Cardiac fibroblast (primary cell): ENCODE measurements at regions not wholly inside any gene's neighbourhood (a gene's known extent, or its start where the extent isn't known, plus 50 kb on each side); places are given as distances from the start of the nearest gene placed in this dataset.
"Not testable (repeated sequence)": the region's sequence is repeated elsewhere in the genome, so short reads cannot be mapped to it uniquely, and the experiment has no call there.

Experiments used
- DNase-seq, 2 donors: peaks; one replicate each; pipeline versions ENCODE4 v3.0.0 to v3.0.0-alpha.2; 2010; ENCODE audit warnings: low read depth in 2 of 2
- H3K4me3 ChIP-seq, 2 donors: replicated peaks in 1 of 2; 1 replicate in 1 of 2; 2 replicates in 1 of 2; pipeline ENCODE4 v1.5.1; 2011; ENCODE audit warnings: low read depth in 2 of 2, low read length in 2 of 2, mild to moderate bottlenecking in 2 of 2, moderate library complexity in 1 of 2
- TF ChIP-seq, protein P1 (sequence below): IDR thresholded peaks from one replicate; pipeline ENCODE4 v1.5.1; 2011; ENCODE audit warnings: low read depth, mild to moderate bottlenecking, low read length, inconsistent platforms

DNA sequence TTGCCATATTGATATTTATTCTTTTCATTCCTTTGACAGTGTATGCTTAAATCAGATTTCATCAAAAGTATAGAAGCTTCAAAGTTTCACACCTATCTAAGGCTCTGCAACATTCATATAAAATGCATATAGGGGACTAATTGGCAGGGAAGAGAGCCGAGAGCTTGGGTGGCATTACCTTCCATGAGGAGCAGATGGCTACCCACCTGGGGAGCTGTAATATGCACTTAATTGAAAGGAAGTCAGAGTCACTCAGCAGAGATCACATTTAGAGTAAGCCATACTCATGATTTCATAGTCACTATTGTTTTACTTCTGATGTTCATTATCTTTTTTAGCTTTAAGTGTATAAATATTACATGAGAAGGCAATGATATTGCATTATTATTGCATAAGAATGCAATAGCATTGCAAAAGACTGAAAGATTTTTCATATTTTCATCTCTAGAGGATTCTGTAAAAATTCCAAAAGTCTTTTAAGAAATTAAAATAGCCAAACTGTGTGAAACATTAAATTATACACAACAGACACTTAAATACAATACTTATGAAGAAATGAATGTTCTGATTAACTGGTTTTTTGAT, 1305.2 kb downstream of the EPHA7 start:
- H3K4me3 ChIP-seq, result no peak overlapping the region
- TF ChIP-seq, protein P1, sequence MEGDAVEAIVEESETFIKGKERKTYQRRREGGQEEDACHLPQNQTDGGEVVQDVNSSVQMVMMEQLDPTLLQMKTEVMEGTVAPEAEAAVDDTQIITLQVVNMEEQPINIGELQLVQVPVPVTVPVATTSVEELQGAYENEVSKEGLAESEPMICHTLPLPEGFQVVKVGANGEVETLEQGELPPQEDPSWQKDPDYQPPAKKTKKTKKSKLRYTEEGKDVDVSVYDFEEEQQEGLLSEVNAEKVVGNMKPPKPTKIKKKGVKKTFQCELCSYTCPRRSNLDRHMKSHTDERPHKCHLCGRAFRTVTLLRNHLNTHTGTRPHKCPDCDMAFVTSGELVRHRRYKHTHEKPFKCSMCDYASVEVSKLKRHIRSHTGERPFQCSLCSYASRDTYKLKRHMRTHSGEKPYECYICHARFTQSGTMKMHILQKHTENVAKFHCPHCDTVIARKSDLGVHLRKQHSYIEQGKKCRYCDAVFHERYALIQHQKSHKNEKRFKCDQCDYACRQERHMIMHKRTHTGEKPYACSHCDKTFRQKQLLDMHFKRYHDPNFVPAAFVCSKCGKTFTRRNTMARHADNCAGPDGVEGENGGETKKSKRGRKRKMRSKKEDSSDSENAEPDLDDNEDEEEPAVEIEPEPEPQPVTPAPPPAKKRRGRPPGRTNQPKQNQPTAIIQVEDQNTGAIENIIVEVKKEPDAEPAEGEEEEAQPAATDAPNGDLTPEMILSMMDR, result no peak
- DNase-seq, result no peak

DNA sequence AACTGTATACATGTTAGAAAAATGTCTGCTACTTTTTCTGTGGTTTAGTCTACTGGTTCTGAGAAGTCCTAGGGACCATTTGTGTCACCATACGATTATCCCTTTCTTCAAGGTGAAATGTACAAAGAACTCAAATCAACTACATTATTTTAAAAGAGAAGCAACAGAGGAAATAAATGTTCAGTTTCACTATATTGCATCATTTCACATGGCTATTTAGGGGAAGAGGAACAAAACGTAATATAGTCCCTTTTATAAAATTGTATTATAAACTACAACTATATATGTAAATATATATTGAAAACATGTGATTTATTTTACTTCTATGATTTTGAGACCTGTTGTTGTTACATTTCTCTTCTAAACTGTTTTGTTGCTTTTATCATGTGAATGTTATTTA, 1308.0 kb downstream of the EPHA7 start:
- no peak overlapping the region for H3K4me3 ChIP-seq
- TF ChIP-seq, protein P1, result no peak
- no peak for DNase-seq

DNA sequence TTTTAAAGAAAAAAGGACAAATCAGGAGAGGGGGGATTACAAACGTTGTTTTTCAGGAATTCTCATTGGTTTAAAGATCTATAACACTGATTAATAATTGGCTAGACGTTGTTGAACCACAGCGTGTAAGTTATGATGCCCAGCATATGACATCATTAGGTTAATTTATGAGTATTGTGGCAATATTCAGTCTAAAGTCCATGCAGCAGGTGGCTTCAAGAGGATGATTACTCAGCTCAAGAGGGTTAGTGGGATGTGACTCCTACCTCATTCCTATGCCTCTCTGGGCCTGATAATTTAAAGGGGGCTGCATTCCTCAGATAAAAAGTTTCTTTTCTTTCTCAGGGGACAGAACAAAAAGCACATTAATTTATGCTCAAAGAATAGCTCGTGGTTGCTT, 1309.0 kb downstream of the EPHA7 start:
- DNase-seq, result no peak
- TF ChIP-seq, protein P1, result no peak
- no peak overlapping the region for H3K4me3 ChIP-seq

DNA sequence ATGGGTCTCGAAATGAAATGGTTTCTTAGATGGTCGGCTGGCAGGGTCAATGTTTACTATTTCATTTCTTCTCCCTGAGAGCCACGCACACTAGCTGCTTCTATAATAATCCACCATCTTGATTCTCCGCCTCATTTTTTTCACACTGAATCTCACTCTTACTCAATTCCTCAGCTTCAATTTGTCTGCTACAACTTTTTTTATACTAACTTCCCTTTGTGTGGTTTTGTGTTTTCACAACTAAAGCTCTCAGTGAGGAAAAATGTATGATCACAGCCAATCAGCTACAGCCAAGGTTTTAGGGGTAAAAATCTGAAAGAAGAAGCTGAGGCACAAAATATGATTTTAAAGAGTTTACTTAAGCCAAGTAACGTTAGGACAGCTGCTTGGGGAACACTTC, 1309.4 kb downstream of the EPHA7 start:
- TF ChIP-seq, protein P1, result no peak
- no peak for DNase-seq
- no peak overlapping the region for H3K4me3 ChIP-seq

DNA sequence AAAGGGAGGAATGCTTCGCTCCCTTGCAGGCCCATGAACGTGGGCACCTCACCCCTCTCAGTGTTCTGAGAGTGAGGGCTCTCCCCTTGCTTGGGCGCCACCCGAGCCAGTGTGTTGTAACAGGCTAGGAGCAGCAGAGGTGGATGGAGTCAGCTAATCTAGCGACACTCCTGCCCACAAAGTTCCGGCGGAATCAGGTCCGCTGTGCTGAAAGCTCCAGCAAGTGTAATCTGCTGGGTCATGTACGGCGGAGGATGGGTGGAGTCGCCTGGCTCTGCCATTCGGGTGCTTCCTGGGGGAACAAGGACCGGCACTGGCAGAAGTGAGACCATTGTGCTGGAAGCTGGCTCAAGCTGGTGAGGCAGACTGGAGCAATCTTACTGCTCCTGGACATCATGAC, 1310.1 kb downstream of the EPHA7 start:
- no peak overlapping the region for H3K4me3 ChIP-seq
- no peak for DNase-seq
- TF ChIP-seq, protein P1, result no peak

DNA sequence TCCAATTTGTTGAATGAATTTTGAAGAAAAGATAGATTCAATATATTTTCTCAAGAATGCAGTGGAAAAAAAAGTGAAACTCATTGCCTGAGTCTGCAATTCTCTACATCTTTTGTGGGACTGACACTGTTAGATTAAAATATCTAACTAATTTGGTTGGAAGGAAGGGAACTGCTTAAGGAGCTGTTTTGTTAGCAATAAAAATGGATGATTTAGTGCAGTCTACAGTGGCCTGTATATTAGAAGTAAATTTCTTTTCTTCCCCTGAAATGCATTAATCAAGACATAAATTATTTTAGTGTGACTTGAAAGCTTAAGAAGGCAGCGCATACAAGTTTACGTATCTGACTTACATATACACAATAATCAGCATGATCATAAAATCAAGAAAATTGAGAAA, 1332.6 kb downstream of the EPHA7 start:
- H3K4me3 ChIP-seq, result no peak overlapping the region
- TF ChIP-seq, protein P1, result no peak
- no peak for DNase-seq

DNA sequence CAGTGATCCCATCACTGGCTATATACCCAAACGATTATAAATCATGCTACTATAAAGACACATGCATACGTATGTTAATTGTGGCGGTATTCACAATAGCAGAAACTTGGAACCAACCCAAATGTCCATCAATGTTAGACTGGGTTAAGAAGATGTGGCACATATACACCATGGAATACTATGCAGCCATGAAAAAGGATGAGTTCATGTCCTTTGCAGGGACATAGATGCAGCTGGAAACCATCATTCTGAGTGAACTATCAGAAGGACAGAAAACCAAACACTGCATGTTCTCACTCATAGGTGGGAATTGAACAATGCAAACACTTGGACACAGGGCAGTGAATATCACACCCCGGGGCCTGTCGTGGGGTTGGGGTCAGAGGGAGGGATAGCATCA, 1335.4 kb downstream of the EPHA7 start:
- not testable (repeated sequence) for DNase-seq, H3K4me3 ChIP-seq
